ENCODE measurements at regions not wholly inside any gene's neighbourhood (a gene's known extent, or its start where the extent isn't known, plus 50 kb on each side); places are given as distances from the start of the nearest gene placed in this dataset.

DNA sequence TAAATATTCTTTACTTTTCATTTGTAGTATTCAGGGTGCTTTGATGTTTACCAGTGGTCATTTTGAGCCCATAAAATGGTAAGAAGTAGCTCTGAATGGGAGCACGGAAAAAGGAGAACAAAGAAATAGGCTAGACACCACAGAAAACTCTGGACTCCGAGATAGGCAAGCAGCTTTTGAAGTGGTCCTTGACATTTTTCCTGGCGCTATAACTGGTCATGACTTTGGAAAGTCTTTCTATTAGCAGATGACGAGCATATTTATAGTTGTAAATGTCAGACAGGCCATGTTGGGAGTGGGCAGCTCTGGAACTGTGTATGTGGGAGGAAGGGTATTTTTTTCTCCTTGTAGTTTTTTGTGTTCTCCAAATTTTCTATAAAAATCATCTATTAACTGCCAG is 126.1 kb upstream of the POC5 start:
- TF ChIP-seq, protein P1, sequence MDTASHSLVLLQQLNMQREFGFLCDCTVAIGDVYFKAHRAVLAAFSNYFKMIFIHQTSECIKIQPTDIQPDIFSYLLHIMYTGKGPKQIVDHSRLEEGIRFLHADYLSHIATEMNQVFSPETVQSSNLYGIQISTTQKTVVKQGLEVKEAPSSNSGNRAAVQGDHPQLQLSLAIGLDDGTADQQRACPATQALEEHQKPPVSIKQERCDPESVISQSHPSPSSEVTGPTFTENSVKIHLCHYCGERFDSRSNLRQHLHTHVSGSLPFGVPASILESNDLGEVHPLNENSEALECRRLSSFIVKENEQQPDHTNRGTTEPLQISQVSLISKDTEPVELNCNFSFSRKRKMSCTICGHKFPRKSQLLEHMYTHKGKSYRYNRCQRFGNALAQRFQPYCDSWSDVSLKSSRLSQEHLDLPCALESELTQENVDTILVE (CRISPR knock-in tag; IDR thresholded peaks at IDR 0.05) = no peak
- TF ChIP-seq POLR2AphosphoS5 (IDR thresholded peaks at IDR 0.05; ENCODE audit: low read depth, low read length) = no peak
- TF ChIP-seq, protein P2, sequence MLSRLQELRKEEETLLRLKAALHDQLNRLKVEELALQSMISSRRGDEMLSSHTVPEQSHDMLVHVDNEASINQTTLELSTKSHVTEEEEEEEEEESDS (CRISPR knock-in tag; IDR thresholded peaks at IDR 0.05; ENCODE audit: borderline replicate concordance) = no peak
- no peak for TF ChIP-seq EP300 (IDR thresholded peaks at IDR 0.05; ENCODE audit: low read depth in 2 of 2, low read length in 2 of 2)
- TF ChIP-seq EP300 (CRISPR knock-in tag; IDR thresholded peaks at IDR 0.05; ENCODE audit: borderline replicate concordance) = no peak
- TF ChIP-seq, protein P3, sequence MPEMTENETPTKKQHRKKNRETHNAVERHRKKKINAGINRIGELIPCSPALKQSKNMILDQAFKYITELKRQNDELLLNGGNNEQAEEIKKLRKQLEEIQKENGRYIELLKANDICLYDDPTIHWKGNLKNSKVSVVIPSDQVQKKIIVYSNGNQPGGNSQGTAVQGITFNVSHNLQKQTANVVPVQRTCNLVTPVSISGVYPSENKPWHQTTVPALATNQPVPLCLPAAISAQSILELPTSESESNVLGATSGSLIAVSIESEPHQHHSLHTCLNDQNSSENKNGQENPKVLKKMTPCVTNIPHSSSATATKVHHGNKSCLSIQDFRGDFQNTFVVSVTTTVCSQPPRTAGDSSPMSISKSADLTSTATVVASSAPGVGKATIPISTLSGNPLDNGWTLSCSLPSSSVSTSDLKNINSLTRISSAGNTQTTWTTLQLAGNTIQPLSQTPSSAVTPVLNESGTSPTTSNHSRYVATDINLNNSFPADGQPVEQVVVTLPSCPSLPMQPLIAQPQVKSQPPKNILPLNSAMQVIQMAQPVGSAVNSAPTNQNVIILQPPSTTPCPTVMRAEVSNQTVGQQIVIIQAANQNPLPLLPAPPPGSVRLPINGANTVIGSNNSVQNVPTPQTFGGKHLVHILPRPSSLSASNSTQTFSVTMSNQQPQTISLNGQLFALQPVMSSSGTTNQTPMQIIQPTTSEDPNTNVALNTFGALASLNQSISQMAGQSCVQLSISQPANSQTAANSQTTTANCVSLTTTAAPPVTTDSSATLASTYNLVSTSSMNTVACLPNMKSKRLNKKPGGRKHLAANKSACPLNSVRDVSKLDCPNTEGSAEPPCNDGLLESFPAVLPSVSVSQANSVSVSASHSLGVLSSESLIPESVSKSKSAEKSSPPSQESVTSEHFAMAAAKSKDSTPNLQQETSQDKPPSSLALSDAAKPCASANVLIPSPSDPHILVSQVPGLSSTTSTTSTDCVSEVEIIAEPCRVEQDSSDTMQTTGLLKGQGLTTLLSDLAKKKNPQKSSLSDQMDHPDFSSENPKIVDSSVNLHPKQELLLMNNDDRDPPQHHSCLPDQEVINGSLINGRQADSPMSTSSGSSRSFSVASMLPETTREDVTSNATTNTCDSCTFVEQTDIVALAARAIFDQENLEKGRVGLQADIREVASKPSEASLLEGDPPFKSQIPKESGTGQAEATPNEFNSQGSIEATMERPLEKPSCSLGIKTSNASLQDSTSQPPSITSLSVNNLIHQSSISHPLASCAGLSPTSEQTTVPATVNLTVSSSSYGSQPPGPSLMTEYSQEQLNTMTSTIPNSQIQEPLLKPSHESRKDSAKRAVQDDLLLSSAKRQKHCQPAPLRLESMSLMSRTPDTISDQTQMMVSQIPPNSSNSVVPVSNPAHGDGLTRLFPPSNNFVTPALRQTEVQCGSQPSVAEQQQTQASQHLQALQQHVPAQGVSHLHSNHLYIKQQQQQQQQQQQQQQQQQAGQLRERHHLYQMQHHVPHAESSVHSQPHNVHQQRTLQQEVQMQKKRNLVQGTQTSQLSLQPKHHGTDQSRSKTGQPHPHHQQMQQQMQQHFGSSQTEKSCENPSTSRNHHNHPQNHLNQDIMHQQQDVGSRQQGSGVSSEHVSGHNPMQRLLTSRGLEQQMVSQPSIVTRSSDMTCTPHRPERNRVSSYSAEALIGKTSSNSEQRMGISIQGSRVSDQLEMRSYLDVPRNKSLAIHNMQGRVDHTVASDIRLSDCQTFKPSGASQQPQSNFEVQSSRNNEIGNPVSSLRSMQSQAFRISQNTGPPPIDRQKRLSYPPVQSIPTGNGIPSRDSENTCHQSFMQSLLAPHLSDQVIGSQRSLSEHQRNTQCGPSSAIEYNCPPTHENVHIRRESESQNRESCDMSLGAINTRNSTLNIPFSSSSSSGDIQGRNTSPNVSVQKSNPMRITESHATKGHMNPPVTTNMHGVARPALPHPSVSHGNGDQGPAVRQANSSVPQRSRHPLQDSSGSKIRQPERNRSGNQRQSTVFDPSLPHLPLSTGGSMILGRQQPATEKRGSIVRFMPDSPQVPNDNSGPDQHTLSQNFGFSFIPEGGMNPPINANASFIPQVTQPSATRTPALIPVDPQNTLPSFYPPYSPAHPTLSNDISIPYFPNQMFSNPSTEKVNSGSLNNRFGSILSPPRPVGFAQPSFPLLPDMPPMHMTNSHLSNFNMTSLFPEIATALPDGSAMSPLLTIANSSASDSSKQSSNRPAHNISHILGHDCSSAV (CRISPR knock-in tag; IDR thresholded peaks at IDR 0.05; ENCODE audit: borderline replicate concordance) = no peak
- TF ChIP-seq, protein P4, sequence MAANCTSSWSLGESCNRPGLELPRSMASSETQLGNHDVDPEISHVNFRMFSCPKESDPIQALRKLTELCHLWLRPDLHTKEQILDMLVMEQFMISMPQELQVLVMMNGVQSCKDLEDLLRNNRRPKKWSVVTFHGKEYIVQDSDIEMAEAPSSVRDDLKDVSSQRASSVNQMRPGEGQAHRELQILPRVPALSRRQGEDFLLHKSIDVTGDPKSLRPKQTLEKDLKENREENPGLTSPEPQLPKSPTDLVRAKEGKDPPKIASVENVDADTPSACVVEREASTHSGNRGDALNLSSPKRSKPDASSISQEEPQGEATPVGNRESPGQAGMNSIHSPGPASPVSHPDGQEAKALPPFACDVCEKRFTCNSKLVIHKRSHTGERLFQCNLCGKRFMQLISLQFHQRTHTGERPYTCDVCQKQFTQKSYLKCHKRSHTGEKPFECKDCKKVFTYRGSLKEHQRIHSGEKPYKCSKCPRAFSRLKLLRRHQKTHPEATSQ (CRISPR knock-in tag; IDR thresholded peaks at IDR 0.05; ENCODE audit: borderline replicate concordance) = no peak
- TF ChIP-seq ZMAT3 (CRISPR knock-in tag; conservative IDR thresholded peaks at IDR 0.05) = no peak
- TF ChIP-seq, protein P5, sequence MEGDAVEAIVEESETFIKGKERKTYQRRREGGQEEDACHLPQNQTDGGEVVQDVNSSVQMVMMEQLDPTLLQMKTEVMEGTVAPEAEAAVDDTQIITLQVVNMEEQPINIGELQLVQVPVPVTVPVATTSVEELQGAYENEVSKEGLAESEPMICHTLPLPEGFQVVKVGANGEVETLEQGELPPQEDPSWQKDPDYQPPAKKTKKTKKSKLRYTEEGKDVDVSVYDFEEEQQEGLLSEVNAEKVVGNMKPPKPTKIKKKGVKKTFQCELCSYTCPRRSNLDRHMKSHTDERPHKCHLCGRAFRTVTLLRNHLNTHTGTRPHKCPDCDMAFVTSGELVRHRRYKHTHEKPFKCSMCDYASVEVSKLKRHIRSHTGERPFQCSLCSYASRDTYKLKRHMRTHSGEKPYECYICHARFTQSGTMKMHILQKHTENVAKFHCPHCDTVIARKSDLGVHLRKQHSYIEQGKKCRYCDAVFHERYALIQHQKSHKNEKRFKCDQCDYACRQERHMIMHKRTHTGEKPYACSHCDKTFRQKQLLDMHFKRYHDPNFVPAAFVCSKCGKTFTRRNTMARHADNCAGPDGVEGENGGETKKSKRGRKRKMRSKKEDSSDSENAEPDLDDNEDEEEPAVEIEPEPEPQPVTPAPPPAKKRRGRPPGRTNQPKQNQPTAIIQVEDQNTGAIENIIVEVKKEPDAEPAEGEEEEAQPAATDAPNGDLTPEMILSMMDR (CRISPR knock-in tag; IDR thresholded peaks at IDR 0.05) = no peak
- no peak for TF ChIP-seq CEBPB (IDR thresholded peaks at IDR 0.05; ENCODE audit: borderline replicate concordance, low read depth, low read length)
- TF ChIP-seq, protein P6, sequence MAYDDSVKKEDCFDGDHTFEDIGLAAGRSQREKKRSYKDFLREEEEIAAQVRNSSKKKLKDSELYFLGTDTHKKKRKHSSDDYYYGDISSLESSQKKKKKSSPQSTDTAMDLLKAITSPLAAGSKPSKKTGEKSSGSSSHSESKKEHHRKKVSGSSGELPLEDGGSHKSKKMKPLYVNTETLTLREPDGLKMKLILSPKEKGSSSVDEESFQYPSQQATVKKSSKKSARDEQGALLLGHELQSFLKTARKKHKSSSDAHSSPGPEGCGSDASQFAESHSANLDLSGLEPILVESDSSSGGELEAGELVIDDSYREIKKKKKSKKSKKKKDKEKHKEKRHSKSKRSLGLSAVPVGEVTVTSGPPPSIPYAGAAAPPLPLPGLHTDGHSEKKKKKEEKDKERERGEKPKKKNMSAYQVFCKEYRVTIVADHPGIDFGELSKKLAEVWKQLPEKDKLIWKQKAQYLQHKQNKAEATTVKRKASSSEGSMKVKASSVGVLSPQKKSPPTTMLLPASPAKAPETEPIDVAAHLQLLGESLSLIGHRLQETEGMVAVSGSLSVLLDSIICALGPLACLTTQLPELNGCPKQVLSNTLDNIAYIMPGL (CRISPR knock-in tag; IDR thresholded peaks at IDR 0.05; ENCODE audit: borderline replicate concordance in 1 of 2, low read depth in 1 of 2) = no peak

Measured in HepG2 (cell line).